ENCODE measurements at regions not wholly inside any gene's neighbourhood (a gene's known extent, or its start where the extent isn't known, plus 50 kb on each side); places are given as distances from the start of the nearest gene placed in this dataset.

GRCh38 chr3:8256441-8257071 is 245.1 kb upstream of the LMCD1 start:
- Histone ChIP-seq H3K4me1 (ENCODE audit: control extremely low read depth in 1 of 4, control insufficient read depth in 4 of 4, insufficient read depth in 4 of 4, low read length in 3 of 4) (no peaks in the 10 kb centered on the region), H3K27me3 (replicated peaks in 2 of 5; ENCODE audit: control insufficient read depth in 4 of 5, insufficient read depth in 5 of 5, low read length in 4 of 5) (no peaks in the 10 kb centered on the region), H3K9me3 (ENCODE audit: control extremely low read depth in 1 of 5, control insufficient read depth in 4 of 5, insufficient read depth in 2 of 5, low read depth in 1 of 5, low read length in 4 of 5) (peaks cover 0 to 4% (median 0%) of the 10 kb centered on the region in 5 experiments), H3K4me3 (ENCODE audit: control insufficient read depth in 1 of 7, extremely low read depth in 1 of 7, insufficient read depth in 4 of 7, low read depth in 2 of 7, low read length in 6 of 7) (no peak overlapping the region), H3K27ac (ENCODE audit: insufficient read depth in 1 of 2, low read depth in 1 of 2, low read length in 2 of 2, poor library complexity in 1 of 2, severe bottlenecking in 2 of 2) (no peak overlapping the region), H3K36me3 (ENCODE audit: control insufficient read depth in 4 of 4, insufficient read depth in 4 of 4, low read length in 3 of 4) (no peaks in the 10 kb centered on the region)
- ChIA-PET POLR2A (no interaction called here), CTCF (no interaction called here)
- 94% methylated on average over 2 of the region's 3 CpGs for WGBS (ENCODE audit: insufficient coverage)
- no peak for DNase-seq

GRCh38 chr3:8261018-8261417 is 240.6 kb upstream of the LMCD1 start:
- H3K4me3 ChIP-seq (ENCODE audit: control insufficient read depth in 1 of 7, extremely low read depth in 1 of 7, insufficient read depth in 4 of 7, low read depth in 2 of 7, low read length in 6 of 7), result no peak overlapping the region
- POLR2A ChIA-PET, result no interaction called here

DNA sequence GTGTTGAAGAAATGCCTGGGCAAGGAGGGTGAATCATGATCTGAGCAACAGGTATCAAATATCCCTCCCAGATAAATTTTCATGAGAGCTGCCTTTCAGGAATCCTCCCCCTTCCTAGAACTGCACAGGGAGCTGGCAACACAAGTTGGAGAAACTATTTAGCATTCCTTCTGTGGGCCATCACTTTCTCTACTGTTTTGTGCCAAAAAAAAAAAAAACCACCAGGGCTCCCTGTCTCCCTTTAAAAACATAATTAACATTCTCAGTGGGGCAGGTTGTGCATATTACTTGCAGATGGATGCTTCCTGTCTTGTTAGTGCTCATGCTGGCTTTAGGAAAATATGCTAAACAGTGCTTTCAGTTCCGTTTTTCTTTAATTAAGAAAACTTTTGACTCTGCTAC is 234.9 kb upstream of the LMCD1 start:
- ChIA-PET CTCF (no interaction called here), POLR2A (no interaction called here)
- DNase-seq, result no peak
- no peak overlapping the region for H3K4me3 ChIP-seq (ENCODE audit: control insufficient read depth in 1 of 7, extremely low read depth in 1 of 7, insufficient read depth in 4 of 7, low read depth in 2 of 7, low read length in 6 of 7)
- no peaks in the 10 kb centered on the region for H3K27me3 ChIP-seq (replicated peaks in 2 of 5; ENCODE audit: control insufficient read depth in 4 of 5, insufficient read depth in 5 of 5, low read length in 4 of 5)
- H3K27ac ChIP-seq (ENCODE audit: insufficient read depth in 1 of 2, low read depth in 1 of 2, low read length in 2 of 2, poor library complexity in 1 of 2, severe bottlenecking in 2 of 2), result no peak overlapping the region
- peaks cover 0 to 1% (median 0%) of the 10 kb centered on the region in 5 experiments for H3K9me3 ChIP-seq (ENCODE audit: control extremely low read depth in 1 of 5, control insufficient read depth in 4 of 5, insufficient read depth in 2 of 5, low read depth in 1 of 5, low read length in 4 of 5)
- WGBS (ENCODE audit: insufficient coverage), result 100% methylated on average over 1 of the region's 1 CpG
- no peaks in the 10 kb centered on the region for H3K36me3 ChIP-seq (ENCODE audit: control insufficient read depth in 4 of 4, insufficient read depth in 4 of 4, low read length in 3 of 4)
- H3K4me1 ChIP-seq (ENCODE audit: control extremely low read depth in 1 of 4, control insufficient read depth in 4 of 4, insufficient read depth in 4 of 4, low read length in 3 of 4), result no peaks in the 10 kb centered on the region

More at GRCh38 chr3:8261018-8261417, 240.6 kb upstream of the LMCD1 start:
- H3K27me3 ChIP-seq (replicated peaks in 2 of 5; ENCODE audit: control insufficient read depth in 4 of 5, insufficient read depth in 5 of 5, low read length in 4 of 5), result no peaks in the 10 kb centered on the region
- H3K9me3 ChIP-seq (ENCODE audit: control extremely low read depth in 1 of 5, control insufficient read depth in 4 of 5, insufficient read depth in 2 of 5, low read depth in 1 of 5, low read length in 4 of 5), result peaks cover 0 to 5% (median 0%) of the 10 kb centered on the region in 5 experiments
- H3K36me3 ChIP-seq (ENCODE audit: control insufficient read depth in 4 of 4, insufficient read depth in 4 of 4, low read length in 3 of 4), result no peaks in the 10 kb centered on the region
- CTCF ChIA-PET, result no interaction called here
- no peaks in the 10 kb centered on the region for H3K4me1 ChIP-seq (ENCODE audit: control extremely low read depth in 1 of 4, control insufficient read depth in 4 of 4, insufficient read depth in 4 of 4, low read length in 3 of 4)
- H3K27ac ChIP-seq (ENCODE audit: insufficient read depth in 1 of 2, low read depth in 1 of 2, low read length in 2 of 2, poor library complexity in 1 of 2, severe bottlenecking in 2 of 2), result no peak overlapping the region
- WGBS (ENCODE audit: insufficient coverage), result no CpG with 5 or more reads among the region's 2 CpGs
- DNase-seq, result no peak

DNA sequence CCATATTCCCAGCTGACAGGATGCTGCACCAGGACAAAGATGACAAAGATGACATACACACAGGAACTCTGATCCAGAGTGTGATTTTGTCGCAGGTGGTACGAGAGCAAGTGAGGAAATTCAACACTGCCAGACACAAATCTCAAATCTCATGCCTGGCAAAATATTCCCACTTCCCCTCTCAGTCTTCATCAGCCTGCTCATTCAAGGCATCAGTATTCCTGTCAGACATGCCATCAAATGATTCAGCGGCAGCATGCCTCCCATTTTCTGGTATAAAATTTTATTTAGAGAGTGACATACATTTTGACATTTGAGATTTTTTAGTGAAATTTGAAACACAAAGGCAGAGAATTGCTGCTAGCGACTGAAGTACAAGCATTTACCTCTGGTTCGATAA is 228.1 kb upstream of the LMCD1 start:
- CTCF ChIA-PET, result interaction anchor here (1.2 to 1.4 kb wide), 2 partner anchors 30 to 157 kb away, joined by 3 read pairs; no protein-coding TSS in a partner anchor

GRCh38 chr3:8276056-8276455 is 225.6 kb upstream of the LMCD1 start:
- Histone ChIP-seq H3K9me3 (ENCODE audit: control extremely low read depth in 1 of 5, control insufficient read depth in 4 of 5, insufficient read depth in 2 of 5, low read depth in 1 of 5, low read length in 4 of 5) (no peaks in the 10 kb centered on the region), H3K4me3 (ENCODE audit: control insufficient read depth in 1 of 7, extremely low read depth in 1 of 7, insufficient read depth in 4 of 7, low read depth in 2 of 7, low read length in 6 of 7) (no peak overlapping the region), H3K27me3 (replicated peaks in 2 of 5; ENCODE audit: control insufficient read depth in 4 of 5, insufficient read depth in 5 of 5, low read length in 4 of 5) (no peaks in the 10 kb centered on the region), H3K27ac (ENCODE audit: insufficient read depth in 1 of 2, low read depth in 1 of 2, low read length in 2 of 2, poor library complexity in 1 of 2, severe bottlenecking in 2 of 2) (no peak overlapping the region), H3K36me3 (ENCODE audit: control insufficient read depth in 4 of 4, insufficient read depth in 4 of 4, low read length in 3 of 4) (no peaks in the 10 kb centered on the region), H3K4me1 (ENCODE audit: control extremely low read depth in 1 of 4, control insufficient read depth in 4 of 4, insufficient read depth in 4 of 4, low read length in 3 of 4) (no peaks in the 10 kb centered on the region)
- ChIA-PET POLR2A (no interaction called here), CTCF (no interaction called here)
- no peak for DNase-seq
- no CpG with 5 or more reads among the region's 3 CpGs for WGBS (ENCODE audit: insufficient coverage)

More for the DNA sequence above, 228.1 kb upstream of the LMCD1 start:
- DNase-seq, result no peak
- Histone ChIP-seq H3K4me3 (ENCODE audit: control insufficient read depth in 1 of 7, extremely low read depth in 1 of 7, insufficient read depth in 4 of 7, low read depth in 2 of 7, low read length in 6 of 7) (no peak overlapping the region), H3K36me3 (ENCODE audit: control insufficient read depth in 4 of 4, insufficient read depth in 4 of 4, low read length in 3 of 4) (no peaks in the 10 kb centered on the region), H3K27me3 (replicated peaks in 2 of 5; ENCODE audit: control insufficient read depth in 4 of 5, insufficient read depth in 5 of 5, low read length in 4 of 5) (no peaks in the 10 kb centered on the region), H3K9me3 (ENCODE audit: control extremely low read depth in 1 of 5, control insufficient read depth in 4 of 5, insufficient read depth in 2 of 5, low read depth in 1 of 5, low read length in 4 of 5) (no peaks in the 10 kb centered on the region), H3K4me1 (ENCODE audit: control extremely low read depth in 1 of 4, control insufficient read depth in 4 of 4, insufficient read depth in 4 of 4, low read length in 3 of 4) (no peaks in the 10 kb centered on the region), H3K27ac (ENCODE audit: insufficient read depth in 1 of 2, low read depth in 1 of 2, low read length in 2 of 2, poor library complexity in 1 of 2, severe bottlenecking in 2 of 2) (no peak overlapping the region)
- POLR2A ChIA-PET, result no interaction called here
- 83% methylated on average over 4 of the region's 5 CpGs for WGBS (ENCODE audit: insufficient coverage)

GRCh38 chr3:8276506-8276905 is 225.1 kb upstream of the LMCD1 start:
- no CpG with 5 or more reads among the region's 2 CpGs for WGBS (ENCODE audit: insufficient coverage)
- no peak overlapping the region for H3K27ac ChIP-seq (ENCODE audit: insufficient read depth in 1 of 2, low read depth in 1 of 2, low read length in 2 of 2, poor library complexity in 1 of 2, severe bottlenecking in 2 of 2)
- CTCF ChIA-PET, result no interaction called here
- no peaks in the 10 kb centered on the region for H3K27me3 ChIP-seq (replicated peaks in 2 of 5; ENCODE audit: control insufficient read depth in 4 of 5, insufficient read depth in 5 of 5, low read length in 4 of 5)
- H3K36me3 ChIP-seq (ENCODE audit: control insufficient read depth in 4 of 4, insufficient read depth in 4 of 4, low read length in 3 of 4), result no peaks in the 10 kb centered on the region
- H3K9me3 ChIP-seq (ENCODE audit: control extremely low read depth in 1 of 5, control insufficient read depth in 4 of 5, insufficient read depth in 2 of 5, low read depth in 1 of 5, low read length in 4 of 5), result no peaks in the 10 kb centered on the region
- H3K4me3 ChIP-seq (ENCODE audit: control insufficient read depth in 1 of 7, extremely low read depth in 1 of 7, insufficient read depth in 4 of 7, low read depth in 2 of 7, low read length in 6 of 7), result no peak overlapping the region
- POLR2A ChIA-PET, result no interaction called here
- DNase-seq, result no peak
- no peaks in the 10 kb centered on the region for H3K4me1 ChIP-seq (ENCODE audit: control extremely low read depth in 1 of 4, control insufficient read depth in 4 of 4, insufficient read depth in 4 of 4, low read length in 3 of 4)

GRCh38 chr3:8278448-8278847 is 223.2 kb upstream of the LMCD1 start:
- H3K27me3 ChIP-seq (replicated peaks in 2 of 5; ENCODE audit: control insufficient read depth in 4 of 5, insufficient read depth in 5 of 5, low read length in 4 of 5), result no peaks in the 10 kb centered on the region
- ChIA-PET POLR2A (interaction anchor here (0.6 kb wide), 1 partner anchor 343 kb away, joined by 3 read pairs; no protein-coding TSS in a partner anchor), CTCF (interaction anchor here (0.6 to 1.0 kb wide), 2 partner anchors 10 to 39 kb away, joined by 5 read pairs; no protein-coding TSS in a partner anchor)
- no peak overlapping the region for H3K4me3 ChIP-seq (ENCODE audit: control insufficient read depth in 1 of 7, extremely low read depth in 1 of 7, insufficient read depth in 4 of 7, low read depth in 2 of 7, low read length in 6 of 7)
- 58% methylated on average over 6 of the region's 7 CpGs for whole genome bisulfite sequencing (ENCODE audit: insufficient coverage)
- DNase-seq, result peak in 2 of 3 donors; percentile 19
- H3K36me3 ChIP-seq (ENCODE audit: control insufficient read depth in 4 of 4, insufficient read depth in 4 of 4, low read length in 3 of 4), result no peaks in the 10 kb centered on the region
- no peaks in the 10 kb centered on the region for H3K4me1 ChIP-seq (ENCODE audit: control extremely low read depth in 1 of 4, control insufficient read depth in 4 of 4, insufficient read depth in 4 of 4, low read length in 3 of 4)
- no peak overlapping the region for H3K27ac ChIP-seq (ENCODE audit: insufficient read depth in 1 of 2, low read depth in 1 of 2, low read length in 2 of 2, poor library complexity in 1 of 2, severe bottlenecking in 2 of 2)
- no peaks in the 10 kb centered on the region for H3K9me3 ChIP-seq (ENCODE audit: control extremely low read depth in 1 of 5, control insufficient read depth in 4 of 5, insufficient read depth in 2 of 5, low read depth in 1 of 5, low read length in 4 of 5)
